Spleen (tissue), 11 donors: ENCODE measurements at regions not wholly inside any gene's neighbourhood (a gene's known extent, or its start where the extent isn't known, plus 50 kb on each side); places are given as distances from the start of the nearest gene placed in this dataset.

Experiments used
- DNase-seq: peaks from one replicate; pipeline ENCODE4 v3.0.0-alpha.2; 2020
- H3K27ac ChIP-seq, 8 donors: fragments of 200-600 bp; sonication (generic) in 7 of 8; 1 replicate in 4 of 8; 2 replicates in 4 of 8; pipeline versions ENCODE4 v1.5.0 to v1.8.0; 2016 to 2021; ENCODE audit warnings: inconsistent platforms in 4 of 8, mild to moderate bottlenecking in 4 of 8, moderate library complexity in 1 of 8
- H3K27me3 ChIP-seq, 7 donors: fragments of 200-600 bp; sonication (generic) in 6 of 7; replicated peaks in 1 of 7; 1 replicate in 4 of 7; 2 replicates in 3 of 7; pipeline versions ENCODE4 v1.5.0 to v1.8.0; 2016 to 2021; ENCODE audit warnings: inconsistent platforms in 3 of 7, mild to moderate bottlenecking in 1 of 7
- H3K36me3 ChIP-seq, 6 donors: fragments of 200-600 bp; sonication (generic) in 5 of 6; 1 replicate in 4 of 6; 2 replicates in 2 of 6; pipeline versions ENCODE4 v1.5.0 to v1.8.0; 2016 to 2021; ENCODE audit warnings: inconsistent platforms in 2 of 6
- H3K4me1 ChIP-seq, 6 donors: fragments of 200-600 bp; sonication (generic) in 5 of 6; 1 replicate in 3 of 6; 2 replicates in 3 of 6; pipeline versions ENCODE4 v1.5.0 to v1.8.0; 2016 to 2021; ENCODE audit warnings: inconsistent platforms in 3 of 6
- H3K4me3 ChIP-seq, 8 donors: fragments of 200-600 bp; sonication (generic) in 7 of 8; 1 replicate in 4 of 8; 2 replicates in 4 of 8; pipeline versions ENCODE4 v1.5.0 to v1.8.0; 2016 to 2021; ENCODE audit warnings: inconsistent platforms in 4 of 8, mild to moderate bottlenecking in 4 of 8, moderate library complexity in 2 of 8
- H3K9me3 ChIP-seq, 8 donors: fragments of 200-600 bp; sonication (generic) in 7 of 8; 1 replicate in 4 of 8; 2 replicates in 4 of 8; pipeline versions ENCODE4 v1.5.0 to v1.8.0; 2016 to 2021; ENCODE audit warnings: inconsistent platforms in 4 of 8
- POLR2A ChIP-seq, 3 donors: fragments of 450-650 bp; IDR thresholded peaks; one replicate each; pipeline ENCODE4 v1.5.1; 2017; ENCODE audit warnings: antibody characterized with exemption in 3 of 3, mild to moderate bottlenecking in 1 of 3
- POLR2AphosphoS5 ChIP-seq, 3 donors: sonication (generic); formaldehyde crosslinking; IDR thresholded peaks; one replicate each; pipeline ENCODE4 v1.5.1; 2017; ENCODE audit warnings: antibody characterized with exemption in 3 of 3
- WGBS, 5 donors: extraction: QIAGEN DNeasy Blood & Tissue Kit in 3 of 5; methylation state at CpG; one replicate each; pipeline versions ENCODE4 v1.1.5 to v1.1.7; 2013 to 2018; 5-methylcytosine and 5-hydroxymethylcytosine counted together
- intact Hi-C: fragments of 100-400 bp; cut with DNase I; formaldehyde crosslinking; loops from one replicate; pipeline ENCODE4 v1.15.0; 2023; ENCODE audit warnings: low total_unique reads
- TF ChIP-seq, protein P1 (sequence below), 11 experiments: fragments of 200-600 bp in 7 of 11; fragments of 450-650 bp in 4 of 11; sonication (generic) in 4 of 11; IDR thresholded peaks in 8 of 11; conservative IDR thresholded peaks in 3 of 11; 1 replicate in 7 of 11; 2 replicates in 4 of 11; pipeline versions ENCODE4 v1.4.0 to v1.8.0; 2016 to 2021; ENCODE audit warnings: antibody characterized with exemption in 11 of 11, inconsistent platforms in 4 of 11, mild to moderate bottlenecking in 1 of 11
- donor health status: healthy with polysubstance abuse.
- donor health status: DM: no; HTN: no; CAD: no; lungs with moderate emphysema.
- donor health status: DM: no; HTN: no; CAD: no.
- donor health status: Bipolar disorder and iron deficiency.
- donor health status: healthy.
- donor health status: DM: no; HTN: no; CAD: no.
- donor health status: DM: yes; HTN: yes; CAD: no.

DNA sequence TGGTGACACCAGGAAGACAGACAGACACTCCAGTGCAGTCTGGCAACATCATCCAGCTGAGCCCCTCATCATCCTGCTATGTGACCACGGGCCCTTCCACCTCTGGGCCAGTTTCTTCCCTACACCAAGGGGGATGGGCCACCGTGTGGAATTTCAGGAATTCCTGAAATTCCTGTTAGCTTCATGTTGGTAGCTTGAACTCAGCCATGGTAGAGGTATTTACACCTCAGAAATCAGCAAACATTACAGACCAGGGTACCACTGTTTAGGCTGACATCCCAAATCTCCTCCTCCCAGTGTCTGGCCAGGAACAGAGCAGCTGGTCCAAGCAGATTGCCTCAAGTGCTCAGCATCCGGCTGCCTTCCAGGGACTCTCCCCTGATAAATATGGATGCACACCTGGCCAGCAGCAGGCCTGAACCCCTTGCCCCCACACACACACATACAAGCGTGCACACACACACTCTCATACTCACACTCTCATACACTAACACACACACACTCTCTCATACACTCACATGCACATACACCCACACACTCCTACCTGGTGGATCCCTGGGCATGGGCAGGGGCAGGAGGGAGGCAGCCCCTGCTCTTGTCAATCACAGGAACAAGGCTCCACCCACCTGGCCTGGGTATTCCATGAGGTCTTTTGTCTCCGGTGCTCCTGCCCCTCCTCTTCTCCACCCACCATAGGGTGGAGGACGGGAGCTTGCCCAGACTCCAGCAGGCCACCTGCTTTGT, 85.2 kb downstream of the BUD13 start:
- peaks cover 0 to 6% (median 0%) of the 10 kb centered on the region in 6 donors for H3K4me1 ChIP-seq
- 50 to 57% (median 54%) methylated on average over 6 of the region's 6 CpGs for WGBS, 5 donors
- intact Hi-C loops, result no loop called here
- no peaks in the 10 kb centered on the region for H3K36me3 ChIP-seq
- H3K27me3 ChIP-seq, result peaks cover 0 to 16% (median 0%) of the 10 kb centered on the region in 7 donors
- no peak overlapping the region for H3K27ac ChIP-seq
- H3K4me3 ChIP-seq, result no peak overlapping the region
- peak; percentile 47 for DNase-seq
- TF ChIP-seq, protein P1, sequence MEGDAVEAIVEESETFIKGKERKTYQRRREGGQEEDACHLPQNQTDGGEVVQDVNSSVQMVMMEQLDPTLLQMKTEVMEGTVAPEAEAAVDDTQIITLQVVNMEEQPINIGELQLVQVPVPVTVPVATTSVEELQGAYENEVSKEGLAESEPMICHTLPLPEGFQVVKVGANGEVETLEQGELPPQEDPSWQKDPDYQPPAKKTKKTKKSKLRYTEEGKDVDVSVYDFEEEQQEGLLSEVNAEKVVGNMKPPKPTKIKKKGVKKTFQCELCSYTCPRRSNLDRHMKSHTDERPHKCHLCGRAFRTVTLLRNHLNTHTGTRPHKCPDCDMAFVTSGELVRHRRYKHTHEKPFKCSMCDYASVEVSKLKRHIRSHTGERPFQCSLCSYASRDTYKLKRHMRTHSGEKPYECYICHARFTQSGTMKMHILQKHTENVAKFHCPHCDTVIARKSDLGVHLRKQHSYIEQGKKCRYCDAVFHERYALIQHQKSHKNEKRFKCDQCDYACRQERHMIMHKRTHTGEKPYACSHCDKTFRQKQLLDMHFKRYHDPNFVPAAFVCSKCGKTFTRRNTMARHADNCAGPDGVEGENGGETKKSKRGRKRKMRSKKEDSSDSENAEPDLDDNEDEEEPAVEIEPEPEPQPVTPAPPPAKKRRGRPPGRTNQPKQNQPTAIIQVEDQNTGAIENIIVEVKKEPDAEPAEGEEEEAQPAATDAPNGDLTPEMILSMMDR (IDR thresholded peaks at IDR 0.05 in 8 of 11, conservative IDR thresholded peaks at IDR 0.05 in 3 of 11), result no peak
- TF ChIP-seq POLR2A (IDR thresholded peaks at IDR 0.05), result no peak
- no peak for TF ChIP-seq POLR2AphosphoS5 (IDR thresholded peaks at IDR 0.05)
- peaks cover 0 to 14% (median 0%) of the 10 kb centered on the region in 8 donors for H3K9me3 ChIP-seq

DNA sequence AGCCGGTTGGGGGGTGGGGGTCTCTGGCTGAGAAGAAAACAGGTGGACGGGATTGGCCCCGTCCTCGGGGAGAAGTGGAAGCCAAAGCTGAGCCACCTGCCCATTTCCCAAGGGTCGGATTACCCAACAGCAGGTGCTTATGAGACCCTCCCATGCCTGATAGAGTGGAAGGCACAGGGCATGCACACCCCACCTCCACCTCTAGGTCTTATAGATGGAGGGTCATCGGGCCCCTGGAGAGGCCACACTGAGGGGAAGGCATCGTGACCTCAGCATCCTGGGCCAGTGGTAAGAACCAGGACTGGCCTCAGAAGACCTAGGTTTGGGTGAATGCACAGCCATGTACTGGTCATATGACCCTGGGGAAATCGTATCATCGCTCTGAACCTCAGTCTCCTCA, 85.9 kb downstream of the BUD13 start:
- 63 to 72% (median 66%) methylated on average over 9 of the region's 9 CpGs for WGBS, 5 donors
- H3K4me3 ChIP-seq, result no peak overlapping the region
- no peak overlapping the region for H3K27ac ChIP-seq
- peaks cover 0 to 9% (median 0%) of the 10 kb centered on the region in 7 donors for H3K27me3 ChIP-seq
- no peak for DNase-seq
- TF ChIP-seq, protein P1 (IDR thresholded peaks at IDR 0.05 in 8 of 11, conservative IDR thresholded peaks at IDR 0.05 in 3 of 11), result no peak
- TF ChIP-seq POLR2A (IDR thresholded peaks at IDR 0.05), result no peak
- no peak for TF ChIP-seq POLR2AphosphoS5 (IDR thresholded peaks at IDR 0.05)
- H3K9me3 ChIP-seq, result peaks cover 0 to 14% (median 0%) of the 10 kb centered on the region in 8 donors
- intact Hi-C loops, result no loop called here
- H3K4me1 ChIP-seq, result peaks cover 0 to 6% (median 0%) of the 10 kb centered on the region in 6 donors
- no peaks in the 10 kb centered on the region for H3K36me3 ChIP-seq

DNA sequence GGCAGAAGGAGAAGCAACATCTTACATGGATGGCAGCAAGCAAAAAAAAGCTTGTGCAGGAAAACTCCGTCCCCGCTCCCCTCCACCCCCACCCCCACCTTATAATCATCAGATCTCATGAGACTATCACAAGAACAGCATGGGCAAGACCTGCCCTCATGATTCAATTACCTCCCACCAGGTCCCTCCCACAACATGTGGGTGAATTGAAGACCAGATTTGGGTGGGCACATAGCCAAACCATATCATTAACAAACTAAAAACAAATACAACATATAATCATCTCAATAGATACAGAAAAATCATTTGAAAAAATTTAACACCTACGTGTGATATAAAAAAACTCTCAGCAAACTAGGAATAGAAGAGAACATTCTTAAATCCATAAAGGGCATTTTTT, 88.8 kb downstream of the BUD13 start:
- intact Hi-C loops, result no loop called here
- peaks cover 0 to 14% (median 0%) of the 10 kb centered on the region in 8 donors for H3K9me3 ChIP-seq
- H3K36me3 ChIP-seq, result no peaks in the 10 kb centered on the region
- no peak overlapping the region for H3K27ac ChIP-seq
- no peak overlapping the region for H3K4me3 ChIP-seq
- H3K4me1 ChIP-seq, result no peaks in the 10 kb centered on the region
- TF ChIP-seq, protein P1 (IDR thresholded peaks at IDR 0.05 in 8 of 11, conservative IDR thresholded peaks at IDR 0.05 in 3 of 11), result no peak
- TF ChIP-seq POLR2A (IDR thresholded peaks at IDR 0.05) (no peak), POLR2AphosphoS5 (IDR thresholded peaks at IDR 0.05) (no peak)
- WGBS, 5 donors, result 86 to 95% (median 87%) methylated on average over 3 of the region's 3 CpGs
- peaks cover 0 to 7% (median 0%) of the 10 kb centered on the region in 7 donors for H3K27me3 ChIP-seq
- no peak for DNase-seq

DNA sequence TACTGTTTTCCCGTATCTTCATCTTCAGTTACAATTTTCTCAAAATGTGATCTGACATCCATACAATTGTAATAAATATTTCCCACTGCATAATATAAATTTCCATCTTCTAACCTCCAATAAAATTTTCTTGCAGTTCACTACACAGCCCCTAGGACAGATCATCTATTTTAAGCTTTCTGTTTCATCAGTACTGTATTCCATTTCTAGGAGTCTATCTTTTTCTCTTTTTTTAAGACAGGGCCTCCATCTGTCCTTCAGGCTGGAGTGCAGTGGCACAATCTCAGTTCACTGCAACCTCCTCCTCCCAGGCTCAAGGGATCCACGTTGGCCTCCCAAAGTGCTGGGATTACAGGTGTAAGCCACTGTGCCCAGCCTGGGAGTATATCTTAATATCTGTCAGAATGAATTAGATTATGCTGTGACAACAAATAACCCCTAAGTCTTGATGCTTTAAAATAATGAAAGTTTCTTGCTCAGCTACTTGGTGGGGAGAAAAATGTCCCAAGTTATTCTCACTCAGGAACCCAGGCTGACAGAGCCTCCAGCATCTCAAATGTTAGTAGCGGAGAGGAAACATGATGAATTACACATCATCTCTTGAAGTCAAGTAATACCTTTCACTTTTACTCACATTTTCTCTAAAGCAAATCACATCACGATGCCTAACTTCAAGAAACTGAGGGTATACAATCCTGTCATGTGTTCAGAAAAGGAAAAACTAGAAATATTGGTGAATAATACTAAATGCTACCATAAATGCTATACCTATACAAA, 92.2 kb downstream of the BUD13 start:
- H3K4me3 ChIP-seq, result no peak overlapping the region
- TF ChIP-seq, protein P1 (IDR thresholded peaks at IDR 0.05 in 8 of 11, conservative IDR thresholded peaks at IDR 0.05 in 3 of 11), result no peak
- TF ChIP-seq POLR2AphosphoS5 (IDR thresholded peaks at IDR 0.05), result no peak
- no peak for TF ChIP-seq POLR2A (IDR thresholded peaks at IDR 0.05)
- DNase-seq, result no peak
- H3K9me3 ChIP-seq, result peaks cover 0 to 20% (median 5%) of the 10 kb centered on the region in 8 donors
- H3K27me3 ChIP-seq, result no peaks in the 10 kb centered on the region
- intact Hi-C loops, result no loop called here
- no peak overlapping the region for H3K27ac ChIP-seq
- 62 to 78% (median 71%) methylated on average over 4 of the region's 4 CpGs for WGBS, 5 donors
- no peaks in the 10 kb centered on the region for H3K4me1 ChIP-seq
- no peaks in the 10 kb centered on the region for H3K36me3 ChIP-seq
